ENCODE measurements at regions not wholly inside any gene's neighbourhood (a gene's known extent, or its start where the extent isn't known, plus 50 kb on each side); places are given as distances from the start of the nearest gene placed in this dataset.

DNA sequence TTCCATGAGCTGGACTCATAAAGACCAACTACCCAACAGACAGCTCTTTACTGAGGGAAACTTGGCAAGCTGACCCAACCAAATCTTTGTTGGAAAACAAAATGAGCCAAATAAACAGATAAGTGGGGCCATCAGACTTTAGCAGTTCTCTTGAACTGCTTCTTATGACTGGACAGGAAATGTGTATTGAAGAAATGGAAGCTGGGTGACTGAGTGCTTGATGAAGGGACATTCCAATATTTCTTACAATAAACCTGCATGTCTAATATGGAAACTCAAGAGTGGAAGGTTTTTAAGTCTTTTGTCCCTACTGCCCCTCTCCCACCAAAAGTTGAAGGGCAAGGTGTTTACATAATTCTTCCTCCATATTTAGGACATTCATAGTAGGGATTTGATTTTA is 218.8 kb upstream of the NR4A3 start:
- Histone ChIP-seq H3K27me3 (no peaks in the 10 kb centered on the region), H3K27ac (no peak overlapping the region), H3K4me1 (no peaks in the 10 kb centered on the region), H3K4me3 (no peak overlapping the region), H3K36me3 (no peaks in the 10 kb centered on the region), H3K9me3 (no peaks in the 10 kb centered on the region)
- no peak for TF ChIP-seq POLR2A (IDR thresholded peaks at IDR 0.05)
- no peak for TF ChIP-seq POLR2AphosphoS5 (IDR thresholded peaks at IDR 0.05)
- no peak for TF ChIP-seq EP300 (IDR thresholded peaks at IDR 0.05)
- TF ChIP-seq, protein P1, sequence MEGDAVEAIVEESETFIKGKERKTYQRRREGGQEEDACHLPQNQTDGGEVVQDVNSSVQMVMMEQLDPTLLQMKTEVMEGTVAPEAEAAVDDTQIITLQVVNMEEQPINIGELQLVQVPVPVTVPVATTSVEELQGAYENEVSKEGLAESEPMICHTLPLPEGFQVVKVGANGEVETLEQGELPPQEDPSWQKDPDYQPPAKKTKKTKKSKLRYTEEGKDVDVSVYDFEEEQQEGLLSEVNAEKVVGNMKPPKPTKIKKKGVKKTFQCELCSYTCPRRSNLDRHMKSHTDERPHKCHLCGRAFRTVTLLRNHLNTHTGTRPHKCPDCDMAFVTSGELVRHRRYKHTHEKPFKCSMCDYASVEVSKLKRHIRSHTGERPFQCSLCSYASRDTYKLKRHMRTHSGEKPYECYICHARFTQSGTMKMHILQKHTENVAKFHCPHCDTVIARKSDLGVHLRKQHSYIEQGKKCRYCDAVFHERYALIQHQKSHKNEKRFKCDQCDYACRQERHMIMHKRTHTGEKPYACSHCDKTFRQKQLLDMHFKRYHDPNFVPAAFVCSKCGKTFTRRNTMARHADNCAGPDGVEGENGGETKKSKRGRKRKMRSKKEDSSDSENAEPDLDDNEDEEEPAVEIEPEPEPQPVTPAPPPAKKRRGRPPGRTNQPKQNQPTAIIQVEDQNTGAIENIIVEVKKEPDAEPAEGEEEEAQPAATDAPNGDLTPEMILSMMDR (IDR thresholded peaks at IDR 0.05) = no peak
- DNase-seq (ENCODE audit: low spot score in 2 of 2) = no peak

DNA sequence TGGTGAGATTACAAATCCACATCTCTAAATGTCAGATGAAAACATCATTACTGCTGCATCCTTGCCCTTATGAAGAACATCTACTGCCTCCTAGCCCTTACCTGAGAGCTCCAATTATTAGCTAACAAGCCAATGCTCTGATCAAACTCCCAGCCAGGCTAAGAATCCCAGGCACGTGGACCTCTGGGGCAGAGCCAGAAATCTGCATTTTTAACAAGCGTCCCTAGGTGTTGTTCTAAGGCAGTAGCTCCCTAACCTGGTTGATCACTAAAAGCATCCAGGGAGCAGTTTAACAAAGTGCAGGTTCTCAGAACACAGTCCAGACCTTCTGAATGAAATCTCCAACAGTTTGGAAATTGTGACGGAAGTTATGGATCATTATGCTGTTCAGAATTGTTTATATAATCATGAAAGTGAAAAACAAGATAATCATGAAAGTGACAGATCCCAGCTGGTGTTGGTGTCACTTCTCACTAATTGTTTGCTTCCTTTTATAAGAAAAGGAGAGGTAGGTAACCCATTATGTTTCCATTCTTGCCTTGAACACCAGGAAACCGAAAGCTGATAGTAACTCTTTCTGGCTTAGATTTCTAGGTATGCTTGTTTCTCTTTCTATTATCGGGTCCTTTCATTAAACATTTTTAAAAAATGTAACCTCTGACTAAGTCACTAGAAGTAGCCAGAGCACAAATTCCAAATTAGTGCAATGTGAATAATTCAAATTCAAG is 216.5 kb upstream of the NR4A3 start:
- TF ChIP-seq, protein P1 (IDR thresholded peaks at IDR 0.05) = no peak
- TF ChIP-seq POLR2A (IDR thresholded peaks at IDR 0.05) (no peak), EP300 (IDR thresholded peaks at IDR 0.05) (no peak), POLR2AphosphoS5 (IDR thresholded peaks at IDR 0.05) (no peak)
- Histone ChIP-seq H3K9me3 (no peaks in the 10 kb centered on the region), H3K27me3 (no peaks in the 10 kb centered on the region), H3K27ac (no peak overlapping the region), H3K4me3 (no peak overlapping the region), H3K36me3 (no peaks in the 10 kb centered on the region), H3K4me1 (no peaks in the 10 kb centered on the region)
- DNase-seq (ENCODE audit: low spot score in 2 of 2) = no peak
- 83% methylated on average over 5 of the region's 5 CpGs for WGBS

DNA sequence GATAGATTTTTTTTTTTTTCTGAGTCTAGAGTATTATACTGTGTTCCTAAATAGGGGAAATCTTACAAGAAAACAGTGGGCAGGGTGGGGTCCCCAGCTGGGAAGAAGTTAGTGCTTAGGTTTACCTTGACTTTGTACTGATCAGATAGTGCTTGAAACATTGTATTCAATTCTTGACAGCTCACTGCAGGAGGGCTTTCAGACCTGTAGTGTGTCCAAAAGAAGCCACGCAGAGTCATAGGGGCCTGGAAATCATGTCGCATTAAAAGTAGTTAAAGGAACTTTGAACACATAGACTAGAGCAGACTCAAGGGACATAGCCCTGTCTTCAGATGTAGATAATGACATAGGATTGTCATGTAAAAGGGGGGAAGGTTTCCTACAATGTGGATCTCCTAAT is 215.4 kb upstream of the NR4A3 start:
- WGBS = 93% methylated on average over 2 of the region's 2 CpGs
- no peak overlapping the region for H3K4me3 ChIP-seq
- no peaks in the 10 kb centered on the region for H3K27me3 ChIP-seq
- TF ChIP-seq POLR2A (IDR thresholded peaks at IDR 0.05) = no peak
- no peak for TF ChIP-seq EP300 (IDR thresholded peaks at IDR 0.05)
- TF ChIP-seq POLR2AphosphoS5 (IDR thresholded peaks at IDR 0.05) = no peak
- TF ChIP-seq, protein P1 (IDR thresholded peaks at IDR 0.05) = no peak
- no peaks in the 10 kb centered on the region for H3K4me1 ChIP-seq
- H3K9me3 ChIP-seq = no peaks in the 10 kb centered on the region
- no peak overlapping the region for H3K27ac ChIP-seq
- no peak for DNase-seq (ENCODE audit: low spot score in 2 of 2)
- H3K36me3 ChIP-seq = no peaks in the 10 kb centered on the region

DNA sequence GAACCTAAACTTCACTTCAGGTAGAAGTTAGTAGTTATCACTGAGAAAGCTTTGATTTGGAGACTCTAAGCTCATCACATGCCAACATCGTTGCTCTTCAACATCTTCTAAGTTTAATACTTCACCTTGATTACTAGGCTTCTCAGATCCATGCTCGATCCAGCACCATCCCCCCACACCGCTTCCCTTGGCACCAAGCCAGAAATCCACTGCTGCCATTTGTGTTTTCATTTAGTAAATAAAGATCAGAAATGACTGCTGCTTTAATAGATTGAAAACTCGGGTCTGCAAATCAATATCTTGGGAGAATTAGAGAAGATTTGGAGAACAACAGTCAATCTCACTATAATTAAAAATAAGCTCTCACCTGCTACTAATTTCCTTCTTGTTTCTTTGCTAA is 214.7 kb upstream of the NR4A3 start:
- H3K36me3 ChIP-seq = no peaks in the 10 kb centered on the region
- no peak overlapping the region for H3K4me3 ChIP-seq
- H3K27ac ChIP-seq = no peak overlapping the region
- no peaks in the 10 kb centered on the region for H3K9me3 ChIP-seq
- 60% methylated on average over 4 of the region's 4 CpGs for WGBS
- no peaks in the 10 kb centered on the region for H3K4me1 ChIP-seq
- no peak for DNase-seq (ENCODE audit: low spot score in 2 of 2)
- no peaks in the 10 kb centered on the region for H3K27me3 ChIP-seq
- TF ChIP-seq, protein P1 (IDR thresholded peaks at IDR 0.05) = no peak
- no peak for TF ChIP-seq POLR2AphosphoS5 (IDR thresholded peaks at IDR 0.05)
- no peak for TF ChIP-seq POLR2A (IDR thresholded peaks at IDR 0.05)
- no peak for TF ChIP-seq EP300 (IDR thresholded peaks at IDR 0.05)

DNA sequence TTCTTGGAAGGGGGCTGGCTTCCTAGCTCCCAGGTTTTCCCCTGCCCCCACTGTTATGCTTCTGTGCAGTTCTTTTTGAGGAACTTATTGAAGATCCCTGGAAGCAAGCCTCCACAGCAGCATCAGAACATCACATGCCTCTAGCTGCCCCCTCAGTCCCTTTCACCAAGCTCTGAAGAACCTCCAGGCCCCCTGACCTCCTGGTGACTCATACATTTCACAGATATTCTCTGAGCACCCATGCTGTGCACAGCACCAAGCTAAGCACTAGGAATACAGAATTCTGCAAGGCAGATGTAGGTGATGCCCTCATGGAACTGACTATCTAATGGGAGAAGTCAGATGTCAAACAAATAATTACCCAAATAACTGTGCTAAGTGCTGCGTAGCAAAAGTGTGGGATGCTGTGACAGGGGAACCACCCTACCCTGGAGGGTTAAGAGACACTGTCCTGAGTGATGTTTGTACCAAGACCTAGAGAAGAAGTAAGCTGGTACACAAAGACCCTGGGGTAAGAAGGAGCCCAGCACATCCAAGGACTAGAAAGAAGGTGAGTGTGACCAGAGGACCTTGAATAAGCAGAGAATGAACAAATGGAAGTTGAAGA is 213.7 kb upstream of the NR4A3 start:
- Histone ChIP-seq H3K4me1 (no peaks in the 10 kb centered on the region), H3K27me3 (no peaks in the 10 kb centered on the region), H3K4me3 (no peak overlapping the region), H3K27ac (no peak overlapping the region), H3K9me3 (no peaks in the 10 kb centered on the region), H3K36me3 (no peaks in the 10 kb centered on the region)
- 86% methylated on average over 1 of the region's 1 CpG for WGBS
- DNase-seq (ENCODE audit: low spot score in 2 of 2) = no peak
- TF ChIP-seq POLR2A (IDR thresholded peaks at IDR 0.05) (no peak), POLR2AphosphoS5 (IDR thresholded peaks at IDR 0.05) (no peak), EP300 (IDR thresholded peaks at IDR 0.05) (no peak)
- TF ChIP-seq, protein P1 (IDR thresholded peaks at IDR 0.05) = no peak
